Subcutaneous abdominal adipose tissue (tissue), 5 donors: ENCODE measurements at regions not wholly inside any gene's neighbourhood (a gene's known extent, or its start where the extent isn't known, plus 50 kb on each side); places are given as distances from the start of the nearest gene placed in this dataset.
"Not testable (repeated sequence)": the region's sequence is repeated elsewhere in the genome, so short reads cannot be mapped to it uniquely, and the experiment has no call there.

Experiments
- H3K27ac ChIP-seq: one replicate; pipeline ENCODE4 v1.7.0; 2013; ENCODE audit warnings: low read depth, mild to moderate bottlenecking, inconsistent platforms, low read length, moderate library complexity
- H3K27me3 ChIP-seq, 5 donors: one replicate each; pipeline ENCODE4 v1.7.0; 2013; ENCODE audit warnings: low read length in 5 of 5, inconsistent platforms in 1 of 5; ENCODE audit not compliant: control insufficient read depth in 5 of 5, insufficient read depth in 4 of 5
- H3K36me3 ChIP-seq, 5 donors: one replicate each; pipeline ENCODE4 v1.7.0; 2013; ENCODE audit warnings: low read length in 5 of 5; ENCODE audit not compliant: control insufficient read depth in 5 of 5, insufficient read depth in 5 of 5
- H3K4me1 ChIP-seq, 5 donors: one replicate each; pipeline ENCODE4 v1.7.0; 2013; ENCODE audit warnings: low read length in 5 of 5, mild to moderate bottlenecking in 3 of 5, moderate library complexity in 1 of 5; ENCODE audit not compliant: control insufficient read depth in 5 of 5, insufficient read depth in 5 of 5
- H3K4me3 ChIP-seq, 5 donors: one replicate each; pipeline ENCODE4 v1.7.0; 2013; ENCODE audit warnings: low read length in 5 of 5, low read depth in 1 of 5
- H3K9ac ChIP-seq, 5 donors: one replicate each; pipeline ENCODE4 v1.7.0; 2013; ENCODE audit warnings: low read length in 5 of 5, mild to moderate bottlenecking in 4 of 5, moderate library complexity in 3 of 5
- H3K9me3 ChIP-seq, 5 donors: one replicate each; pipeline ENCODE4 v1.7.0; 2013; ENCODE audit warnings: low read length in 5 of 5; ENCODE audit not compliant: control insufficient read depth in 5 of 5
- donor health status: healthy.
- donor health status: healthy.
- donor health status: healthy.
- donor health status: healthy.
- donor health status: healthy.

DNA sequence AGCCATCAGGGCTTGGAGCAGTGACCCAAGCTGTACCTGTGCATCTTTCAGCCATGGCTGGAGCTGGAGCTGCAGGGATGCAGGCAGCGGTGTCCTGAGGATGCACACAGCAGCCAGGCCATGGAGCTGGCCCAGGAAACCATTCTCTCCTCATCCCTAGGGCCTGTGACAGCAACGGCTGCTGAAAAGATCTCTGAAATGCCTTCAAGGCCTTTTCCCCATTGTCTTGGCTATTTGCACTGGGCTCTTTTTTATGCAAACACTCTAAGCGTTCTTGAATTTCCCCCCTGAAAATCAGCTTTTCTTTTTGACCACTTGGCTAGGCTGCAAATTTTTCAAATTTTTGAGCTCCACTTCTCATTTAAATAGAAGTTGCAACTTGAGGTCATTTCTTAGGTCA is 109.5 kb upstream of the CTSV start:
- not testable (repeated sequence) for H3K4me3 ChIP-seq, H3K36me3 ChIP-seq, H3K27ac ChIP-seq, H3K9ac ChIP-seq, H3K27me3 ChIP-seq, H3K4me1 ChIP-seq, H3K9me3 ChIP-seq

GRCh38 chr9:97145680-97146079 is 106.7 kb upstream of the CTSV start:
- H3K27me3 ChIP-seq, H3K9me3 ChIP-seq, H3K36me3 ChIP-seq, H3K4me3 ChIP-seq, H3K27ac ChIP-seq, H3K4me1 ChIP-seq, H3K9ac ChIP-seq: not testable (repeated sequence)

- H3K36me3 ChIP-seq, result no peaks in the 10 kb centered on the region
- H3K27me3 ChIP-seq, result no peaks in the 10 kb centered on the region
- no peaks in the 10 kb centered on the region for H3K4me1 ChIP-seq
- H3K9me3 ChIP-seq, result no peaks in the 10 kb centered on the region
- H3K4me3 ChIP-seq, result no peak overlapping the region
- no peak overlapping the region for H3K27ac ChIP-seq
- no peak overlapping the region for H3K9ac ChIP-seq
These were observed 101.6 kb upstream of the CTSV start for GRCh38 chr9:97140566-97140965.

GRCh38 chr9:97136421-97136820 is 97.5 kb upstream of the CTSV start:
- H3K27me3 ChIP-seq, result no peaks in the 10 kb centered on the region
- no peaks in the 10 kb centered on the region for H3K36me3 ChIP-seq
- H3K4me3 ChIP-seq, result no peak overlapping the region
- no peak overlapping the region for H3K9ac ChIP-seq
- H3K9me3 ChIP-seq, result no peaks in the 10 kb centered on the region
- H3K27ac ChIP-seq, result no peak overlapping the region
- H3K4me1 ChIP-seq, result no peaks in the 10 kb centered on the region

- H3K4me1 ChIP-seq, H3K4me3 ChIP-seq, H3K27ac ChIP-seq, H3K9me3 ChIP-seq, H3K27me3 ChIP-seq, H3K9ac ChIP-seq, H3K36me3 ChIP-seq: not testable (repeated sequence)
These were observed 95.0 kb upstream of the CTSV start for GRCh38 chr9:97133966-97134365.

DNA sequence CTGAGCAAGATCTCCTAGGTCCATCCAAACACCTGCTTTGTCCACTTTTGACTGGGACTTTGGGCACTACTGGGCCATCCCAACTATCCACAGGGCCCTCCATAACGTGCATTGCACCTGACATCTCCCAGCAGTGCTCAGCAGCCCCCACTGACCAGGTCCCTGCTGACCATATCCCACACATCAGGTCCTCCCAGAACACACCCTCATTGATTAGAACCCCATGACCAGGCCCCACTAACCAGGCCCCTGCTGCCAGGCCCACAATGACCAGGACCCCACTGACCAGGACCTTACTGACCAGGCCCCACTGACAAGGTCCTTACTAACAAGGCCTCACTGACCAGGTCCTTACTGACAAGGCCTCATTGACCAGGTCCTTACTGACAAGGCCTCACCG is 93.9 kb upstream of the CTSV start:
- Histone ChIP-seq H3K4me3 (no peak overlapping the region), H3K27me3 (no peaks in the 10 kb centered on the region), H3K9me3 (peaks cover 0 to 2% (median 0%) of the 10 kb centered on the region in 5 donors), H3K36me3 (no peaks in the 10 kb centered on the region), H3K4me1 (no peaks in the 10 kb centered on the region), H3K27ac (no peak overlapping the region), H3K9ac (no peak overlapping the region)

DNA sequence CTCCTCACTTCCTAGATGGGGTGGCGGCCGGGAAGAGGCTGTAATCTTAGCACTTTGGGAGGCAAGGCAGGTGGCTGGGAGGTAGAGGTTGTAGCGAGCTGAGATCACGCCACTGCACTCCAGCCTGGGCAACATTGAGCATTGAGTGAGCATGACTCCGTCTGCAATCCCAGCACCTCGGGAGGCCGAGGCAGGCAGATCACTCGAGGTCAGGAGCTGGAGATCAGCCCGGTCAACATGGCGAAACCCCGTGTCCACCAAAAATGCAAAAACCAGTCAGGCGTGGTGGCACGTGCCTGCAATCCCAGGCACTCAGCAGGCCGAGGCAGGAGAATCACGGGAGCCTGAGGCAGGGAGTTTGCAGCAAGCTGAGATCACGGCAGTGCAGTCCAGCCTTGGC is 91.9 kb upstream of the CTSV start:
- H3K9me3 ChIP-seq, H3K4me1 ChIP-seq, H3K9ac ChIP-seq, H3K36me3 ChIP-seq, H3K4me3 ChIP-seq, H3K27ac ChIP-seq, H3K27me3 ChIP-seq: not testable (repeated sequence)

GRCh38 chr9:97130387-97130786 is 91.4 kb upstream of the CTSV start:
- H3K4me1 ChIP-seq, H3K9me3 ChIP-seq, H3K36me3 ChIP-seq, H3K27ac ChIP-seq, H3K9ac ChIP-seq, H3K27me3 ChIP-seq, H3K4me3 ChIP-seq: not testable (repeated sequence)

- Histone ChIP-seq H3K4me3 (no peak overlapping the region), H3K4me1 (no peaks in the 10 kb centered on the region), H3K9ac (no peak overlapping the region), H3K9me3 (peaks cover 0 to 2% (median 0%) of the 10 kb centered on the region in 5 donors), H3K27ac (no peak overlapping the region), H3K36me3 (no peaks in the 10 kb centered on the region), H3K27me3 (no peaks in the 10 kb centered on the region)
These were observed 90.0 kb upstream of the CTSV start for GRCh38 chr9:97128919-97129318.

DNA sequence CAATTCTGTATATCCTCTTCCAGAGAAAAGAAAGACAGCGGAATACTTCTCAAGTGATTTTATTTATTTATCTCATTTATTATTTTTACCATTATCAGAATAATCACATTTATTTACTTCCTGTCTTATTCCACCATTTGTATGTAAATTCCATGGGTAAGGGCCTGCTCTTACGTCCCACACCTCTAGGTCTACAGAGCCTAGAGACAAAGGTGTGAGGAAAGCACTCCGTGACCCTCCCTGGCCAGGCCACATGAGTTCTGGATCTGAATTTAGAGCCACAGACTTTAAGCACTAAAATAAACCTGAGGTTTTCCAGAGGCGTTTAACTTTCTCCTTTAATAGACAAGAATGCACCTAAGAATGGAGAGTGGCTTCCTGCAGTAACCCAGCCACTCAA is 85.3 kb upstream of the CTSV start:
- H3K4me3 ChIP-seq, result no peak overlapping the region
- H3K4me1 ChIP-seq, result no peaks in the 10 kb centered on the region
- H3K27ac ChIP-seq, result no peak overlapping the region
- no peaks in the 10 kb centered on the region for H3K36me3 ChIP-seq
- no peak overlapping the region for H3K9ac ChIP-seq
- no peaks in the 10 kb centered on the region for H3K27me3 ChIP-seq
- peaks cover 0 to 3% (median 0%) of the 10 kb centered on the region in 5 donors for H3K9me3 ChIP-seq

DNA sequence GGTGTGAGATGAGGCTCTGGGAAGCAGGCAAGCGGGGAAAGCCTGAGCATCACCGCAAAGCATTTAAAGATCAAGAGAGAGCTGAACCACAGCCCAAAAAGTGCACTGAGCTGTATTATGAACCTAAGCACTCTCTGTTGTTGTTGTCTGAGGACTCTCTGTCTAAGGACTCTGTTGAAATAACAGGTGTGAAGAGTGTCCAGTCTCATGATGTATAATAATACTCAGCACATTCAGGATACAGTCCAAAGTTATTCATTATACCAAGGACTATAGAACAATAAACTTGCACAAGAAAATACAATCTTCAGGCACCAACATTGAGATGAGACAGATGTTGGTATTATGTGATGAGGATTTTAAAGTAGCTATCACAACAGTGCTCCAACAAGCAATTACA is 71.8 kb upstream of the CTSV start:
- H3K9me3 ChIP-seq, result no peaks in the 10 kb centered on the region
- H3K36me3 ChIP-seq, result no peaks in the 10 kb centered on the region
- H3K27me3 ChIP-seq, result no peaks in the 10 kb centered on the region
- no peak overlapping the region for H3K9ac ChIP-seq
- H3K4me1 ChIP-seq, result no peaks in the 10 kb centered on the region
- no peak overlapping the region for H3K4me3 ChIP-seq
- no peak overlapping the region for H3K27ac ChIP-seq
